Psoas muscle (tissue), 7 donors: ENCODE measurements at regions not wholly inside any gene's neighbourhood (a gene's known extent, or its start where the extent isn't known, plus 50 kb on each side); places are given as distances from the start of the nearest gene placed in this dataset.

Source experiments
- ATAC-seq, 4 donors: fragments of 200-7000 bp; cut with Tn5 transposase; one replicate each; pipeline ENCODE4 v1.9.1; 2020; ENCODE audit warnings: moderate library complexity in 3 of 4, mild to moderate bottlenecking in 2 of 4
- DNase-seq, 2 donors: peaks; one replicate each; pipeline ENCODE4 v3.0.0-alpha.2; 2020
- H3K27ac ChIP-seq: fragments of 200-600 bp; one replicate; pipeline ENCODE4 v1.8.0; 2022
- H3K27me3 ChIP-seq, 3 donors: fragments of 200-600 bp in 1 of 3; one replicate each; pipeline versions ENCODE4 v1.6.1 to v1.8.0; 2013 to 2022; ENCODE audit warnings: low read length in 2 of 3, mild to moderate bottlenecking in 2 of 3, moderate library complexity in 1 of 3; ENCODE audit not compliant: insufficient read depth in 3 of 3
- H3K36me3 ChIP-seq, 2 donors: fragments of 200-600 bp in 1 of 2; one replicate each; pipeline versions ENCODE4 v1.6.1 to v1.8.0; 2013 to 2022; ENCODE audit warnings: low read depth in 1 of 2, mild to moderate bottlenecking in 1 of 2, moderate library complexity in 1 of 2; ENCODE audit not compliant: insufficient read depth in 1 of 2
- H3K4me1 ChIP-seq: fragments of 200-600 bp; one replicate; pipeline ENCODE4 v1.8.0; 2022
- H3K4me3 ChIP-seq: fragments of 200-600 bp; one replicate; pipeline ENCODE4 v1.8.0; 2022; ENCODE audit warnings: mild to moderate bottlenecking
- H3K9me3 ChIP-seq: fragments of 200-600 bp; one replicate; pipeline ENCODE4 v1.8.0; 2022
- CTCF ChIP-seq: fragments of 200-600 bp; IDR thresholded peaks from one replicate; pipeline ENCODE4 v1.8.0; 2022; ENCODE audit warnings: antibody characterized with exemption
- WGBS, 3 donors: extraction: QIAGEN DNeasy Blood & Tissue Kit; methylation state at CpG; one replicate each; pipeline versions ENCODE4 v1.1.6 to v1.1.7; 2013; 5-methylcytosine and 5-hydroxymethylcytosine counted together
- intact Hi-C, 2 donors: fragments of 100-400 bp; cut with DNase I; formaldehyde crosslinking; loops; one replicate each; pipeline versions ENCODE4 v1.11.0 to v1.14.2; 2022
- donor health status: healthy with polysubstance abuse.
- donor health status: DM: no; HTN: no; CAD: no; lungs with moderate emphysema.
- donor health status: Bipolar disorder and iron deficiency.
- donor health status: healthy.
- donor health status: DM: yes; HTN: yes; CAD: no.
- donor health status: DM: no; HTN: no; CAD: no.
- donor health status: DM: yes; HTN: yes; CAD: no.

DNA sequence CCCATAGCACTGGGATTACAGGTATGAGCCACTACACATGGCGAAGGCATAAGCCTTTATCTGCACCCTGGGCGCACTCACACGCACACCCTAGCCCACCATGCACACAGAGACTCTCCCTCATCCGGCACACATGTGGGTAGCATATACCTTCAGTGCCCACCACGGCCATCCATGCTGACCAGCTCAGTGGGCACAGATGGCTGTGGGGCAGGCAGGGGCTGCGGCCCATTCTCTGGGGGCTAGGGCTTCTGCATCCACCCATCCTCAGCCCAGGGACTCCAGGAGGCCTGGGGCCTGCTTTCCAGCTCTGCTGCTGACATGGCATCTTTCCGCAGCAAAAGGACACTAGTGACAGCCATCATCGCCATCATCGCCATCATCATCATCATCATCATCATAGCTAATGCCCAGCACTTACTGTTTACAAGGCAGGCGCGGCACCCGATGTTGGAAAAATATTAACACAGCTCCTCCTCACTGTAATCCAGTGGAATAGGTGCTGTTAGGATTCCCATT lies 111.2 kb downstream of the NCOR2 start:
- H3K4me1 ChIP-seq = peaks cover 52% of the 10 kb centered on the region
- 96 to 98% (median 97%) methylated on average over 12 of the region's 12 CpGs for WGBS, 3 donors
- H3K9me3 ChIP-seq = no peaks in the 10 kb centered on the region
- ATAC-seq (no peak), DNase-seq (no peak)
- H3K27me3 ChIP-seq = no peaks in the 10 kb centered on the region
- H3K36me3 ChIP-seq = peaks cover 0 to 11% of the 10 kb centered on the region in 2 donors
- no peak overlapping the region for H3K27ac ChIP-seq
- intact Hi-C loops = loop anchor here (5.0 to 10.0 kb wide), 3 partner anchors 56 to 309 kb away; partner anchors contain the start of gene NCOR2 (in 1 of the 2)
- H3K4me3 ChIP-seq = no peak overlapping the region
- TF ChIP-seq CTCF = no peak

- TF ChIP-seq CTCF = no peak
- peak overlapping the region; percentile 87 for H3K27ac ChIP-seq
- intact Hi-C loops = loop anchor here (5.0 to 10.0 kb wide), 3 partner anchors 57 to 309 kb away; partner anchors contain the start of gene NCOR2 (in 1 of the 2)
- DNase-seq = no peak
- peaks cover 0 to 11% of the 10 kb centered on the region in 2 donors for H3K36me3 ChIP-seq
- H3K4me1 ChIP-seq = peaks cover 52% of the 10 kb centered on the region
- H3K9me3 ChIP-seq = no peaks in the 10 kb centered on the region
- 73 to 80% (median 78%) methylated on average over 9 of the region's 9 CpGs for WGBS, 3 donors
- no peak overlapping the region for H3K4me3 ChIP-seq
- ATAC-seq = no peak
- H3K27me3 ChIP-seq = no peaks in the 10 kb centered on the region
Measured at GRCh38 chr12:124455336-124455735, 112.1 kb downstream of the NCOR2 start.

- no peak overlapping the region for H3K4me3 ChIP-seq
- no peak for TF ChIP-seq CTCF
- ATAC-seq (no peak), DNase-seq (no peak)
- no peaks in the 10 kb centered on the region for H3K27me3 ChIP-seq
- peaks cover 0 to 9% of the 10 kb centered on the region in 2 donors for H3K36me3 ChIP-seq
- H3K9me3 ChIP-seq = no peaks in the 10 kb centered on the region
- peak overlapping the region; percentile 87 for H3K27ac ChIP-seq
- peaks cover 52% of the 10 kb centered on the region for H3K4me1 ChIP-seq
- 47 to 51% (median 49%) methylated on average over 13 of the region's 13 CpGs for WGBS, 3 donors
- intact Hi-C loops = loop anchor here (5.0 to 10.0 kb wide), 4 partner anchors 58 to 310 kb away; partner anchors contain the start of gene NCOR2 (in 1 of the 2)
Measured at GRCh38 chr12:124454735-124455134, 112.7 kb downstream of the NCOR2 start.

- ATAC-seq (no peak), DNase-seq (no peak)
- no peak for TF ChIP-seq CTCF
- no peak overlapping the region for H3K4me3 ChIP-seq
- 53 to 64% (median 59%) methylated on average over 11 of the region's 11 CpGs for WGBS, 3 donors
- peaks cover 52% of the 10 kb centered on the region for H3K4me1 ChIP-seq
- intact Hi-C loops = loop anchor here (5.0 to 10.0 kb wide), 2 partner anchors 62 to 310 kb away; no protein-coding TSS in a partner anchor
- peak overlapping the region; percentile 87 for H3K27ac ChIP-seq
- no peaks in the 10 kb centered on the region for H3K27me3 ChIP-seq
- peaks cover 0 to 8% of the 10 kb centered on the region in 2 donors for H3K36me3 ChIP-seq
- no peaks in the 10 kb centered on the region for H3K9me3 ChIP-seq
Measured at GRCh38 chr12:124454352-124454725, 113.1 kb downstream of the NCOR2 start.
